ENCODE measurements at regions not wholly inside any gene's neighbourhood (a gene's known extent, or its start where the extent isn't known, plus 50 kb on each side); places are given as distances from the start of the nearest gene placed in this dataset.

- no peak overlapping the region for H3K27ac ChIP-seq
- WGBS, 4 donors: 85 to 90% (median 88%) methylated on average over 4 of the region's 4 CpGs
- ATAC-seq: no peak
- H3K4me1 ChIP-seq: peaks cover 0 to 11% (median 0%) of the 10 kb centered on the region in 12 donors
- no peaks in the 10 kb centered on the region for H3K9me3 ChIP-seq
- no peak for DNase-seq
- H3K27me3 ChIP-seq: no peaks in the 10 kb centered on the region
- H3K36me3 ChIP-seq: no peaks in the 10 kb centered on the region
- H3K4me3 ChIP-seq: no peak overlapping the region
- no peak for TF ChIP-seq CTCF (IDR thresholded peaks at IDR 0.05)
- intact Hi-C loops (cut with DNase I): no loop called here
Measured at GRCh38 chr5:92637960-92638359, 943.1 kb downstream of the NR2F1-AS1 start.

GRCh38 chr5:92637247-92637646 lies 943.8 kb downstream of the NR2F1-AS1 start:
- intact Hi-C loops (cut with DNase I): no loop called here
- Histone ChIP-seq H3K36me3 (no peaks in the 10 kb centered on the region), H3K27me3 (no peaks in the 10 kb centered on the region), H3K9me3 (no peaks in the 10 kb centered on the region), H3K4me1 (peaks cover 0 to 11% (median 0%) of the 10 kb centered on the region in 12 donors), H3K4me3 (no peak overlapping the region), H3K27ac (no peak overlapping the region)
- WGBS, 4 donors: 73 to 84% (median 76%) methylated on average over 2 of the region's 2 CpGs
- ATAC-seq: no peak
- TF ChIP-seq POLR2A (IDR thresholded peaks at IDR 0.05) (no peak), CTCF (IDR thresholded peaks at IDR 0.05) (no peak)
- no peak for DNase-seq

DNA sequence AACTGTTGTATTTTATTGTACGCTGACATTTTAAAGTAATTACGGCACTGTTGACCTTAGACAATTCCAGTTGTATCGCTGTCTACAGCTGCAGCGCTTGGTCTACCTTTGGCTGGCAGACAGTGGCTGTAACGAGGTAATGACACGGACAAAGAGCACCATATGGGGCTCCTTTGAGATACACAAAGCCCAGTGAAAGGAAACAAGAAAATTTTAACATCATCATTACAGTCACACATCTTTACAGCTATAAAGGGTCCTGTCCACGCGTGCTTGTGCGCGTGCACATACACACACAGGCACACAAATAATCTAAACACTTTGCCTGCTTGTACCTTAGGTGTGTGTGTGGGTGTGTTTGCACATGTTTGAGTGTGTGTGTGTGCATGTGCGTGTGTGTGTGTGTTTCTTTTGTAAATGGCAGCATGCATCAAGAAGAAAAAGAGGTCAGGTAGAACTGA lies 946.0 kb downstream of the NR2F1-AS1 start:
- Histone ChIP-seq H3K4me3 (no peak overlapping the region), H3K4me1 (no peaks in the 10 kb centered on the region), H3K36me3 (no peaks in the 10 kb centered on the region), H3K9me3 (no peaks in the 10 kb centered on the region), H3K27ac (no peak overlapping the region), H3K27me3 (no peaks in the 10 kb centered on the region)
- TF ChIP-seq POLR2A (IDR thresholded peaks at IDR 0.05): no peak
- no peak for TF ChIP-seq CTCF (IDR thresholded peaks at IDR 0.05)
- 87 to 89% (median 88%) methylated on average over 11 of the region's 11 CpGs for WGBS, 4 donors
- intact Hi-C loops (cut with DNase I): no loop called here
- DNase-seq (no peak), ATAC-seq (no peak)

GRCh38 chr5:92633875-92634487 lies 947.0 kb downstream of the NR2F1-AS1 start:
- no peak for TF ChIP-seq CTCF (IDR thresholded peaks at IDR 0.05)
- TF ChIP-seq POLR2A (IDR thresholded peaks at IDR 0.05): no peak
- no peak for ATAC-seq
- DNase-seq: no peak
- intact Hi-C loops (cut with DNase I): no loop called here
- Histone ChIP-seq H3K9me3 (peaks cover 0 to 7% (median 0%) of the 10 kb centered on the region in 12 donors), H3K4me1 (no peaks in the 10 kb centered on the region), H3K4me3 (no peak overlapping the region), H3K36me3 (no peaks in the 10 kb centered on the region), H3K27ac (no peak overlapping the region), H3K27me3 (no peaks in the 10 kb centered on the region)
- 79 to 92% (median 83%) methylated on average over 5 of the region's 5 CpGs for WGBS, 4 donors

All from heart left ventricle (tissue), 16 donors.